Heart left ventricle (tissue), 13 donors: ENCODE measurements at regions not wholly inside any gene's neighbourhood (a gene's known extent, or its start where the extent isn't known, plus 50 kb on each side); places are given as distances from the start of the nearest gene placed in this dataset.

Source experiments
- POLR2A ChIP-seq, 2 donors: fragments of 450-650 bp; IDR thresholded peaks; one replicate each; pipeline ENCODE4 v1.6.1; 2017; ENCODE audit warnings: antibody characterized with exemption in 2 of 2, mild to moderate bottlenecking in 2 of 2, moderate library complexity in 2 of 2
- TF ChIP-seq, protein P1 (sequence below), 12 donors: fragments of 200-600 bp; sonication (generic) in 4 of 12; IDR thresholded peaks; one replicate each; pipeline versions ENCODE4 v1.5.0 to v1.8.0; 2018 to 2022; ENCODE audit warnings: antibody characterized with exemption in 12 of 12, mild to moderate bottlenecking in 5 of 12
- donor health status: ischemic (EF 13 %, LVEDD 7.1; RV severe dilation, severe dysfunction).
- donor health status: DM: no; HTN: yes; CAD: no.
- donor health status: DM: no; HTN: no; CAD: no.
- donor health status: ischemic (EF 25% LVEDD 6.9; RV normal size, moderate dysfunction).
- donor health status: ischemic (EF 25% LVEDD 5.7; RV mildly dilated, moderate dysfunction).
- donor health status: ischemic (EF 35%, LVEDD 5.7; RV mildly dilated, moderate dysfunction).
- donor health status: nonischemic (EF 11% LVEDD 7.7; RV severe dilation, severe dysfunction).
- donor health status: DM: yes; HTN: yes; CAD: no.
- donor health status: PGD.
- donor health status: ischemic (EF 29% LVEDD 5.4; RV normal size, mild dysfunction).
- donor health status: nonischemic (EF 23%, LVEDD 6.1; RV moderate dilation, normal function).

DNA sequence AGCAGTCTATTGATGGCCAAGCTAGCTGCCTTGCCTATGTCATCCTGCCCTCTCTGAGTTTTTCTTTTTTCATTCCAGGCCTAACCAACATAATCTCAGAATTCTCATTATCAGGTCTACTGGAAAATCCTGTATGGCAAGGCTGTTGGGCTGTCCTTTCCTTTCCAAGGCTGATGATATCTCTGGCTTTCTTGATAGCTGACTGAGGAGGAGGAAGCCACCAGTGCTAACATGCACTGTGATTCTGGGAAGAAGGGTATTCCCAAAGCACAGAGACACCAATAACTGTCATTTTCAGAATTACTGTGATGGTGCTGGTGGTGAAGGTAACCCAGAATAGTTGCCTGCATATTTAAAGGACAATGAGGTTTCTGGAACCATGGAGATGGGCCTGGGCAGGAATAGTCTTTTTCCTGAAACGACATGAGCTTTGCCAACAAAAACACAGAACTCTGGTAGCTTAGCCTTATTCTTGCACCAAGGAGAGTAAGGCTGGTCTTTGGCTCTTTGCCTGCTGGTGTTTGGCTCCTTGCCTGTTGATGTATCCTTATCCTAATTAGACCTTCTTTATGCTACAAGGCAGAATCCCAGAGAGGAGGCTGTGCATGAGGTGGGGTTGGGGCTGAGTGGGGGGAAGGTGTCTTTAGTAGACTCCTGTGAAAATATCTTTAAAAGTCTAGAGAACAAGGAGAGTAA lies 157.4 kb downstream of the TNFSF18 start:
- TF ChIP-seq, protein P1, sequence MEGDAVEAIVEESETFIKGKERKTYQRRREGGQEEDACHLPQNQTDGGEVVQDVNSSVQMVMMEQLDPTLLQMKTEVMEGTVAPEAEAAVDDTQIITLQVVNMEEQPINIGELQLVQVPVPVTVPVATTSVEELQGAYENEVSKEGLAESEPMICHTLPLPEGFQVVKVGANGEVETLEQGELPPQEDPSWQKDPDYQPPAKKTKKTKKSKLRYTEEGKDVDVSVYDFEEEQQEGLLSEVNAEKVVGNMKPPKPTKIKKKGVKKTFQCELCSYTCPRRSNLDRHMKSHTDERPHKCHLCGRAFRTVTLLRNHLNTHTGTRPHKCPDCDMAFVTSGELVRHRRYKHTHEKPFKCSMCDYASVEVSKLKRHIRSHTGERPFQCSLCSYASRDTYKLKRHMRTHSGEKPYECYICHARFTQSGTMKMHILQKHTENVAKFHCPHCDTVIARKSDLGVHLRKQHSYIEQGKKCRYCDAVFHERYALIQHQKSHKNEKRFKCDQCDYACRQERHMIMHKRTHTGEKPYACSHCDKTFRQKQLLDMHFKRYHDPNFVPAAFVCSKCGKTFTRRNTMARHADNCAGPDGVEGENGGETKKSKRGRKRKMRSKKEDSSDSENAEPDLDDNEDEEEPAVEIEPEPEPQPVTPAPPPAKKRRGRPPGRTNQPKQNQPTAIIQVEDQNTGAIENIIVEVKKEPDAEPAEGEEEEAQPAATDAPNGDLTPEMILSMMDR (IDR thresholded peaks at IDR 0.05) = no peak
- no peak for TF ChIP-seq POLR2A (IDR thresholded peaks at IDR 0.05)
